ENCODE measurements at regions not wholly inside any gene's neighbourhood (a gene's known extent, or its start where the extent isn't known, plus 50 kb on each side); places are given as distances from the start of the nearest gene placed in this dataset.

- TF ChIP-seq, protein P1, sequence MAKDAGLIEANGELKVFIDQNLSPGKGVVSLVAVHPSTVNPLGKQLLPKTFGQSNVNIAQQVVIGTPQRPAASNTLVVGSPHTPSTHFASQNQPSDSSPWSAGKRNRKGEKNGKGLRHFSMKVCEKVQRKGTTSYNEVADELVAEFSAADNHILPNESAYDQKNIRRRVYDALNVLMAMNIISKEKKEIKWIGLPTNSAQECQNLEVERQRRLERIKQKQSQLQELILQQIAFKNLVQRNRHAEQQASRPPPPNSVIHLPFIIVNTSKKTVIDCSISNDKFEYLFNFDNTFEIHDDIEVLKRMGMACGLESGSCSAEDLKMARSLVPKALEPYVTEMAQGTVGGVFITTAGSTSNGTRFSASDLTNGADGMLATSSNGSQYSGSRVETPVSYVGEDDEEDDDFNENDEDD (CRISPR knock-in tag; IDR thresholded peaks at IDR 0.05; ENCODE audit: borderline replicate concordance): no peak
- TF ChIP-seq MYC (CRISPR knock-in tag; IDR thresholded peaks at IDR 0.05; ENCODE audit: borderline replicate concordance) (no peak), NFRKB (IDR thresholded peaks at IDR 0.05) (no peak)
These were observed 287.3 kb downstream of the FZD1 start (continued) for GRCh38 chr7:91551377-91552175.

- H3K4me1 ChIP-seq (ENCODE audit: insufficient read depth, low read length): peaks cover 44% of the 10 kb centered on the region
- WGBS (ENCODE audit: low lambda C conversion rate): 45% methylated on average over 3 of the region's 3 CpGs
- CTCF ChIA-PET (ENCODE audit: low intra/inter-chr PET ratio, low total read pairs): no interaction called here
These were observed 289.2 kb downstream of the FZD1 start for GRCh38 chr7:91553410-91553895.

More at GRCh38 chr7:91553410-91553895, 289.2 kb downstream of the FZD1 start:
- in situ Hi-C loops (cut with HindIII; ENCODE audit: extremely low pct_ligation_motif_present, low pct_unique_long_range_greater_than_20kb): no loop called here
- BruUV-seq (replicated peaks): no TSS peak
- Histone ChIP-seq H3K9me3 (ENCODE audit: low read length) (no peaks in the 10 kb centered on the region), H3K36me3 (replicated peaks in 1 of 2; ENCODE audit: control insufficient read depth in 1 of 2, insufficient read depth in 2 of 2, low read length in 2 of 2) (no peaks in the 10 kb centered on the region), H3K79me2 (ENCODE audit: insufficient read depth, low read length) (no peaks in the 10 kb centered on the region), H4K20me1 (ENCODE audit: insufficient read depth, low read length) (no peaks in the 10 kb centered on the region), H3K9ac (ENCODE audit: insufficient read depth, low read depth, low read length) (no peak overlapping the region), H2AFZ (ENCODE audit: low read length) (no peak overlapping the region), H3K27ac (ENCODE audit: extremely low read length, insufficient read depth, low read length) (no peak overlapping the region), H3K27me3 (ENCODE audit: control insufficient read depth in 1 of 2, insufficient read depth in 2 of 2, low read length in 2 of 2) (no peaks in the 10 kb centered on the region), H3K4me2 (ENCODE audit: low read depth, low read length) (no peak overlapping the region), H3K4me3 (replicated peaks in 1 of 3; ENCODE audit: insufficient read depth in 1 of 3, low read depth in 2 of 3, low read length in 3 of 3) (no peak overlapping the region)
- FAIRE-seq (no peak), ATAC-seq (no peak), DNase-seq (ENCODE audit: low spot score) (peak; percentile 32)
- intact Hi-C loops (cut with micrococcal nuclease; ENCODE audit: unreplicated experiment): no loop called here
- TF ChIP-seq ZNF740 (CRISPR knock-in tag; IDR thresholded peaks at IDR 0.05) (no peak), FOXA3 (CRISPR knock-in tag; IDR thresholded peaks at IDR 0.05) (no peak), REPIN1 (CRISPR knock-in tag; IDR thresholded peaks at IDR 0.05; ENCODE audit: borderline replicate concordance, low read depth) (no peak), TGIF2 (CRISPR knock-in tag; IDR thresholded peaks at IDR 0.05) (no peak), ZNF678 (CRISPR knock-in tag; IDR thresholded peaks at IDR 0.05) (no peak), TFDP2 (CRISPR knock-in tag; IDR thresholded peaks at IDR 0.05) (no peak), ZFP36L2 (CRISPR knock-in tag; IDR thresholded peaks at IDR 0.05) (no peak), MXI1 (IDR thresholded peaks at IDR 0.05; ENCODE audit: borderline replicate concordance, low read depth, low read length) (no peak), ZNF343 (CRISPR knock-in tag; IDR thresholded peaks at IDR 0.05) (no peak), MAFF (IDR thresholded peaks at IDR 0.05; ENCODE audit: low read depth, low read length) (no peak), ZNF260 (CRISPR knock-in tag; IDR thresholded peaks at IDR 0.05; ENCODE audit: borderline replicate concordance, low read depth) (no peak), SMAD1 (CRISPR knock-in tag; IDR thresholded peaks at IDR 0.05; ENCODE audit: borderline replicate concordance, low read depth) (no peak), ZBTB33 (CRISPR knock-in tag; IDR thresholded peaks at IDR 0.05) (no peak)
- TF ChIP-seq, protein P2, sequence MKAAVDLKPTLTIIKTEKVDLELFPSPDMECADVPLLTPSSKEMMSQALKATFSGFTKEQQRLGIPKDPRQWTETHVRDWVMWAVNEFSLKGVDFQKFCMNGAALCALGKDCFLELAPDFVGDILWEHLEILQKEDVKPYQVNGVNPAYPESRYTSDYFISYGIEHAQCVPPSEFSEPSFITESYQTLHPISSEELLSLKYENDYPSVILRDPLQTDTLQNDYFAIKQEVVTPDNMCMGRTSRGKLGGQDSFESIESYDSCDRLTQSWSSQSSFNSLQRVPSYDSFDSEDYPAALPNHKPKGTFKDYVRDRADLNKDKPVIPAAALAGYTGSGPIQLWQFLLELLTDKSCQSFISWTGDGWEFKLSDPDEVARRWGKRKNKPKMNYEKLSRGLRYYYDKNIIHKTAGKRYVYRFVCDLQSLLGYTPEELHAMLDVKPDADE (CRISPR knock-in tag; IDR thresholded peaks at IDR 0.05): no peak
- POLR2A ChIA-PET: no interaction called here

Data from HepG2 (cell line).